Nephron progenitor cell (in vitro differentiated cells): ENCODE measurements at regions not wholly inside any gene's neighbourhood (a gene's known extent, or its start where the extent isn't known, plus 50 kb on each side); places are given as distances from the start of the nearest gene placed in this dataset.
"Not testable (repeated sequence)": the region's sequence is repeated elsewhere in the genome, so short reads cannot be mapped to it uniquely, and the experiment has no call there.

Experiments used
- DNase-seq: peaks from one replicate; pipeline ENCODE4 v3.0.0; 2021
- H3K27ac Mint-ChIP-seq: 2 replicates; pipeline ENCODE4 v1.8.0; 2021; ENCODE audit warnings: mild to moderate bottlenecking, moderate library complexity, mixed read lengths
- H3K27me3 Mint-ChIP-seq: 2 replicates; pipeline ENCODE4 v1.8.0; 2021; ENCODE audit warnings: mild to moderate bottlenecking, low read depth, mixed read lengths; ENCODE audit not compliant: poor library complexity
- H3K36me3 Mint-ChIP-seq: 2 replicates; pipeline ENCODE4 v1.8.0; 2021; ENCODE audit warnings: low read depth, mixed read lengths
- H3K4me1 Mint-ChIP-seq: 2 replicates; pipeline ENCODE4 v1.8.0; 2021; ENCODE audit warnings: mixed read lengths
- H3K4me3 Mint-ChIP-seq: 2 replicates; pipeline ENCODE4 v1.8.0; 2021; ENCODE audit warnings: mild to moderate bottlenecking, moderate library complexity, mixed read lengths
- H3K9me3 Mint-ChIP-seq: 2 replicates; pipeline ENCODE4 v1.8.0; 2021; ENCODE audit warnings: mild to moderate bottlenecking, moderate library complexity, mixed read lengths
- TF ChIP-seq, protein P1 (sequence below): fragments of 200-600 bp; sonication (generic); IDR thresholded peaks from 2 replicates; pipeline ENCODE4 v1.5.0; 2021; ENCODE audit warnings: antibody characterized with exemption

DNA sequence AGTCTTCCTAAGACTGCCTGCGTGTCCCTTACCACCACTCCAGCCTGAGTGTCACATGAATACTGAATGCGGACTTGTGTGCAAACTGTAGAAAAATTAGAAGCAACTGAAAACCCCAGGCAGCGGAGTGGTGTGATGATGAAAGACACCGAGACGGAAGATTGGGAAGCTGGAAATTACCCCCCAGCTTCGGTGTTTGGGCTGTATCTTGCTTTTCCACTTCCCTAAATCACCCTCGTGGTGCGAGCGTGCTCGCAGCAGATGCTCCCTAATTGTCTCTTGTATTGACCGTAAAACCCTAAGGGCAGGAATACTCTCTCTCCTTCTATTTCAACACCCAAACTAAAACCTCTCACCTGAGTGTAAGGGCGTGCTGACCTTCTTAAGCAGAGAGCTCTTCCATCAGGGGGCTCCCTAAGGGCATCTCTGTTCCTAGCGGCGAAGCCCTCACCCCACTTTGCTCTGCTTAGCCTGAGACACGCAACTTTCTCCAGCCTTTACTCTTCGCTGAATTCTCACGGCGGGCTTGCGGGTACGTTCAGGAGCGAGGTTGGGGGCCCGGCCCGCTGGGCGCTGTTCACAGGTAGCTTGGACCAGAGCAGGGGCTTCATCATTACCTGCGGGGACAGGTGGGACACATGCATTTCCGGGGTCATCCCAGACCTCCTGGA, 62.4 kb downstream of the CRYBB2 start:
- Mint-ChIP-seq H3K27me3 (peaks cover 83% of the 10 kb centered on the region), H3K4me1 (peaks cover 12% of the 10 kb centered on the region), H3K36me3 (no peaks in the 10 kb centered on the region), H3K9me3 (peaks cover 12% of the 10 kb centered on the region), H3K27ac (no peak overlapping the region), H3K4me3 (peak overlapping the region; percentile 83)
- peak; percentile 8 for DNase-seq
- TF ChIP-seq, protein P1, sequence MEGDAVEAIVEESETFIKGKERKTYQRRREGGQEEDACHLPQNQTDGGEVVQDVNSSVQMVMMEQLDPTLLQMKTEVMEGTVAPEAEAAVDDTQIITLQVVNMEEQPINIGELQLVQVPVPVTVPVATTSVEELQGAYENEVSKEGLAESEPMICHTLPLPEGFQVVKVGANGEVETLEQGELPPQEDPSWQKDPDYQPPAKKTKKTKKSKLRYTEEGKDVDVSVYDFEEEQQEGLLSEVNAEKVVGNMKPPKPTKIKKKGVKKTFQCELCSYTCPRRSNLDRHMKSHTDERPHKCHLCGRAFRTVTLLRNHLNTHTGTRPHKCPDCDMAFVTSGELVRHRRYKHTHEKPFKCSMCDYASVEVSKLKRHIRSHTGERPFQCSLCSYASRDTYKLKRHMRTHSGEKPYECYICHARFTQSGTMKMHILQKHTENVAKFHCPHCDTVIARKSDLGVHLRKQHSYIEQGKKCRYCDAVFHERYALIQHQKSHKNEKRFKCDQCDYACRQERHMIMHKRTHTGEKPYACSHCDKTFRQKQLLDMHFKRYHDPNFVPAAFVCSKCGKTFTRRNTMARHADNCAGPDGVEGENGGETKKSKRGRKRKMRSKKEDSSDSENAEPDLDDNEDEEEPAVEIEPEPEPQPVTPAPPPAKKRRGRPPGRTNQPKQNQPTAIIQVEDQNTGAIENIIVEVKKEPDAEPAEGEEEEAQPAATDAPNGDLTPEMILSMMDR, result no peak

DNA sequence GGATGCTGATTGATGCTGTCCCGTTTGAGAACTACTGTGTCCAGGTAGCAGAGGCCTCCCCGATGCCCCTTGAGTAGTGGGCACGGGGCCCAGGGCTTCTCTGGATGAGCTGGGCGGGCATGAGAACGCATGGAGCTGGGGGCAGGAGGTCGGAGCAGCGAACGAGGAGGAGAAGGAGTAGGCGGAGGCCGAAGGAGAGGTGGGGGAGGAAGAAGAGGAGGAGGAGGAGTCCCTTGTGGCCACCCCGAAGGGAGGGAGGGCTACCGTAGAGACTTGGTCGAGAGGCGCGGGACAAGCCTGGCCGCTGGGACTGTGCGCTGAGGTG, 62.9 kb downstream of the CRYBB2 start:
- TF ChIP-seq, protein P1, result no peak
- H3K27ac Mint-ChIP-seq, result no peak overlapping the region
- H3K9me3 Mint-ChIP-seq, result peaks cover 12% of the 10 kb centered on the region
- peaks cover 12% of the 10 kb centered on the region for H3K4me1 Mint-ChIP-seq
- H3K27me3 Mint-ChIP-seq, result peaks cover 82% of the 10 kb centered on the region
- H3K4me3 Mint-ChIP-seq, result peak overlapping the region; percentile 83
- no peak for DNase-seq
- H3K36me3 Mint-ChIP-seq, result no peaks in the 10 kb centered on the region

DNA sequence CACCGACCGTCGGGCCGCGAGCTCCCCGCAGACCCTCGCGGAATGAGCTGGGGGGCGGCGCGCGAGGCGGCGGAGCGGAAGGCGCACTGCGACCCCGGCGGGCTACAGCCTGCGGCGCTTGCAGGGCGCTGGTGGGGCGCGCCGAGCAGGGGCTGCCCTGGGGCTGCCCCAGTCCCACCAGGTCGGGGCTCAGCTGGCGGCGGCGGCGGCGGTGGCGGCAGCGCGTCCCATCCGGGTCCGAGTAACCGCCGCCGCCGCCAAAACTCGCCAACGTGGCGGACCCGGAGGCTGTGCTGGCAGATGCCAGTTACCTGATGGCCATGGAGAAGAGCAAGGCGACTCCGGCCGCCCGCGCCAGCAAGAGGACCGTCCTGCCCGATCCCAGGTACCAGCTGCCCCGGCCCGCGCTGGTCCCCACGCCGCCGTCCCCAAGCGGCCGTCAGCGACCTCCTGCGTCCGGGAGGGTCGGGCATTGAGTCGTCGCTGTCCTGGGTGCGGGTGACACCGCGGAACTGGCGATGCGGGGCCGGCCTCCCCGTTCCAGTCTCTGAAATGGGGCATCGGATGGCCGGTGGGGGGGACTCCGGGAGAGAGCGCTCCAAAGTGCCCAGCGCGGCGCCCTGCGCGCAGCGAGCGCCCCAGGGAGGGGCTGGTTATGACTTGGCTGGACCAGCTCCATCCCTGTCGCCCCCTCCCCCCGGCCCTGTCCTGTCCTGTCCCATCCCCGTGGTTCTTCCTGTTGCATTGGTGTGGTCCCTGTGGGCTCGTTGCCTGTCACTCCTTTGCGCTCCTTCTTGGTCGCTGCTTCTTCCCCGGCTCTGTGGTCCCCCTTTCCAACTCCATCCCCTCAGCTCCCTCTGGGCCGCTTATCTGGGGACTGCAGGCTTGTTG, 63.5 kb downstream of the CRYBB2 start:
- Mint-ChIP-seq H3K36me3 (no peaks in the 10 kb centered on the region), H3K4me1 (peaks cover 12% of the 10 kb centered on the region), H3K27ac (no peak overlapping the region), H3K4me3 (peak overlapping the region; percentile 87), H3K27me3 (peaks cover 81% of the 10 kb centered on the region), H3K9me3 (peaks cover 12% of the 10 kb centered on the region)
- TF ChIP-seq, protein P1, result no peak
- peak; percentile 59 for DNase-seq

DNA sequence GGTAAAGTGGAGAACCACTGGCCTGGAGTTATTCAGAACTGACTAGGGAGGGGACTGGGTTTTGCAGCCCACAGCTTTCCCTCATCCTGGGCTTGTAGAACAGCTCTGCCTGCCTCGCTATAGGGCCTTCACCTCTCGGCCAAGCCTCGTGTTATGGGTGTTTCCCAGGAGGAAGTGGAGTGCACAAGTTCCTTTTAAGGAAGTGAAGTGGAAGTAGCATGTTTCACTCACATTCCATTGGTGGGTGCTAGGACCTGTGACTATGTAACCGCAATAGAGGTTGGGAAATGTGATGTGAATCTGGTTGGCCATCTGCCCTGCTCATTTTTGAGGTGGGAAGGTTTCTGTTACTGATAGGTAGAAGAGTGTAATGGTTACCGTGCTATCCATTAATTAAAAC, 69.0 kb downstream of the CRYBB2 start:
- not testable (repeated sequence) for DNase-seq, H3K4me1 Mint-ChIP-seq, H3K36me3 Mint-ChIP-seq, H3K27ac Mint-ChIP-seq, H3K9me3 Mint-ChIP-seq, H3K4me3 Mint-ChIP-seq
- H3K27me3 Mint-ChIP-seq, result peaks cover 34% of the 10 kb centered on the region

DNA sequence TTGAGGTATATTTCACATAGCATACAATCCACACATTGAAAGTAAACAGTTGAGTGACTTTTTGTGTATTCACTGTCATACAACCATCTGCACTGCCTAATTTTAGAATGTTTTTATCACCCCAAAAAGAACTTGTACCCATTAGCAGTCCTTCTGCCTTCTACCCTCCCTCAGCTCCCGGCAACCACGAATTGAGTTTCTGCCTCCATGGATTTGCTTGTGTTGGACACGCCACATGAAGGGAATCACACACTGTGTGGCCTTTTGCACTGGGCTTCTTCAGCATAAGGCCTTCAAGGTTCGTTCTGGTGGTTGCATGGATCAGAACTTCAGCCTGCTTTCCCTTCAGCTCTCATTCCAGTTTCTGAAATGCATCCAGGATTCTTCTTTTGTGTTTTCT, 82.5 kb downstream of the CRYBB2 start:
- DNase-seq, H3K4me3 Mint-ChIP-seq, H3K4me1 Mint-ChIP-seq, H3K27ac Mint-ChIP-seq, H3K36me3 Mint-ChIP-seq: not testable (repeated sequence)
- peaks cover 12% of the 10 kb centered on the region for H3K9me3 Mint-ChIP-seq
- H3K27me3 Mint-ChIP-seq, result peaks cover 36% of the 10 kb centered on the region

DNA sequence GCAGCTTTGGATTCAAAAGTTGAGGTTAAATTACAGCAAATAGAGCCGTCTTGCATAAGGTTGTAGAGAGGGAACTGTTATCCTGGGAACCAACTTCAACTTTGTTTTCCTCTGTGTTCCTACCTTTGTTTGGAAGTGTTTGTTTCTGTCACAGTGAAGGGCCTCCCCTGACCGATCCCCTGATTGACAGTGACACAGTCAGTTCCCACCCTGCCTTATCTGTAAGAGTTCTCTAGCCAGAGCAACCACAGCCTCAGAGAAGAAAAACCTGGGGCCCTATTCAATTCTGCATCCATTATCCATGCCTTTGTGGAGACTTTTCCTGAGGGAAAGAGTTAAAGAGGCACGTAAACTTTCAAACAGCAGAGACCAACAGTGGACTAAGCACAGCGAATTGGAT, 90.1 kb downstream of the CRYBB2 start:
- not testable (repeated sequence) for H3K4me3 Mint-ChIP-seq, H3K27me3 Mint-ChIP-seq, H3K27ac Mint-ChIP-seq, DNase-seq, H3K4me1 Mint-ChIP-seq, H3K36me3 Mint-ChIP-seq, H3K9me3 Mint-ChIP-seq

DNA sequence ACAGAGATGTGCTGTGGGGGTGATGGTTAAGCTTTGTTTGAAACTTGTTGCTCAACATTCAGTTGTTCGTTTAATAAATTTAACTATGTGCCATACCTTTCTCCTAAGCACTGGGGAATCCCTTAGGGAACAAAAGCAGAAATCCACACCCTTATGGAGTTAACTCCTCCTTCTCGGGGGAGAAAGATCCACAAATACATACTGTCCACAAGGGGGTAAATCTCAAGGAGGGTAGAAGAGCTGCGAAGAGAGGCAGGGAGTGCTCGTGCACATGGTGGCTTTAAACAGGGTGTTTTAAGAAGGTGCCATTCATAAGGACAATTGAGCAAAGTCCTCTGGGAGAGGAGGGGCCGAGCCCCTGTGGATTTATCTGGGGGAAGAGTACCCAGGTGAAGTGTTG, 92.5 kb downstream of the CRYBB2 start:
- H3K27me3 Mint-ChIP-seq, H3K4me1 Mint-ChIP-seq, H3K4me3 Mint-ChIP-seq, H3K27ac Mint-ChIP-seq, H3K9me3 Mint-ChIP-seq, DNase-seq, H3K36me3 Mint-ChIP-seq: not testable (repeated sequence)
